BJ (cell line): ENCODE measurements at regions not wholly inside any gene's neighbourhood (a gene's known extent, or its start where the extent isn't known, plus 50 kb on each side); places are given as distances from the start of the nearest gene placed in this dataset.

Experiments
- CTCF ChIA-PET: fragments of 350-600 bp; formaldehyde crosslinking; extraction: SDS; loops from one replicate; lab custom pipeline; 2021; ENCODE audit warnings: antibody characterized with exemption, inconsistent platforms; lab: Yijun Ruan, JAX
- POLR2A ChIA-PET: fragments of 300-600 bp; sonication (Branson Sonifier 250); formaldehyde crosslinking; extraction: SDS; loops from one replicate; lab custom pipeline; 2021; ENCODE audit warnings: antibody characterized with exemption; lab: Charles Lee
- DNase-seq: peaks from one replicate; pipeline ENCODE4 v3.0.0-alpha.2; 2011; ENCODE audit warnings: low read depth
- H3K27me3 ChIP-seq: 2 replicates; pipeline ENCODE4 v1.6.0; 2011; ENCODE audit warnings: low read length; ENCODE audit not compliant: control insufficient read depth, insufficient read depth
- H3K36me3 ChIP-seq: 2 replicates; pipeline ENCODE4 v1.5.1; 2011; ENCODE audit warnings: low read length; ENCODE audit not compliant: control insufficient read depth, insufficient read depth
- H3K4me3 ChIP-seq: 2 replicates; pipeline ENCODE4 v1.5.1; 2011; ENCODE audit warnings: low read depth, mild to moderate bottlenecking, control low read depth, low read length
- CTCF ChIP-seq: IDR thresholded peaks from 2 replicates; pipeline ENCODE4 v1.5.1; 2011; ENCODE audit warnings: low read depth, mild to moderate bottlenecking, control low read depth, inconsistent platforms, low read length, moderate library complexity; ENCODE audit not compliant: insufficient read depth

GRCh38 chr2:84040281-84040680 lies 418.8 kb downstream of the SUCLG1 start:
- POLR2A ChIA-PET: no interaction called here
- CTCF ChIA-PET: no interaction called here
- no peak overlapping the region for H3K4me3 ChIP-seq
- no peak for DNase-seq
- H3K27me3 ChIP-seq: no peaks in the 10 kb centered on the region
- no peaks in the 10 kb centered on the region for H3K36me3 ChIP-seq
- no peak for TF ChIP-seq CTCF

- Histone ChIP-seq H3K4me3 (no peak overlapping the region), H3K36me3 (no peaks in the 10 kb centered on the region), H3K27me3 (no peaks in the 10 kb centered on the region)
- TF ChIP-seq CTCF: no peak
- DNase-seq: no peak
- POLR2A ChIA-PET: no interaction called here
- CTCF ChIA-PET: interaction anchor here (1.4 kb wide), 1 partner anchor 11 kb away, joined by 4 read pairs; no protein-coding TSS in a partner anchor
These were observed 420.2 kb downstream of the SUCLG1 start for GRCh38 chr2:84038866-84039265.

- Histone ChIP-seq H3K4me3 (no peak overlapping the region), H3K27me3 (no peaks in the 10 kb centered on the region), H3K36me3 (no peaks in the 10 kb centered on the region)
- ChIA-PET POLR2A (no interaction called here), CTCF (no interaction called here)
- TF ChIP-seq CTCF: no peak
- DNase-seq: no peak
These were observed 425.6 kb downstream of the SUCLG1 start for GRCh38 chr2:84033347-84033974.

- ChIA-PET POLR2A (no interaction called here), CTCF (interaction anchor here (0.8 to 1.5 kb wide), 2 partner anchors 9 to 284 kb away, joined by 4 to 6 read pairs; no protein-coding TSS in a partner anchor)
- DNase-seq: no peak
- no peak for TF ChIP-seq CTCF
- Histone ChIP-seq H3K27me3 (no peaks in the 10 kb centered on the region), H3K4me3 (no peak overlapping the region), H3K36me3 (no peaks in the 10 kb centered on the region)
These were observed 427.6 kb downstream of the SUCLG1 start for GRCh38 chr2:84031312-84032050.

- no peak for TF ChIP-seq CTCF
- H3K4me3 ChIP-seq: no peak overlapping the region
- CTCF ChIA-PET: no interaction called here
These were observed 429.0 kb downstream of the SUCLG1 start for GRCh38 chr2:84029903-84030575.

More at GRCh38 chr2:84029903-84030575, 429.0 kb downstream of the SUCLG1 start:
- POLR2A ChIA-PET: no interaction called here
- no peak for DNase-seq
- Histone ChIP-seq H3K27me3 (no peaks in the 10 kb centered on the region), H3K36me3 (no peaks in the 10 kb centered on the region)
